Retinal pigment epithelial cell (primary cell): ENCODE measurements at regions not wholly inside any gene's neighbourhood (a gene's known extent, or its start where the extent isn't known, plus 50 kb on each side); places are given as distances from the start of the nearest gene placed in this dataset.
"Not testable (repeated sequence)": the region's sequence is repeated elsewhere in the genome, so short reads cannot be mapped to it uniquely, and the experiment has no call there.

Experiments
- DNase-seq: peaks from one replicate; pipeline ENCODE4 v3.0.0-alpha.2; 2010; ENCODE audit warnings: low read depth
- H3K4me3 ChIP-seq: 2 replicates; pipeline ENCODE4 v1.5.1; 2011; ENCODE audit warnings: mild to moderate bottlenecking, low read length, control low read depth, moderate library complexity
- TF ChIP-seq, protein P1 (sequence below): conservative IDR thresholded peaks from 2 replicates; pipeline ENCODE4 v1.5.1; 2011; ENCODE audit warnings: low read depth, low read length, control low read depth, inconsistent platforms

DNA sequence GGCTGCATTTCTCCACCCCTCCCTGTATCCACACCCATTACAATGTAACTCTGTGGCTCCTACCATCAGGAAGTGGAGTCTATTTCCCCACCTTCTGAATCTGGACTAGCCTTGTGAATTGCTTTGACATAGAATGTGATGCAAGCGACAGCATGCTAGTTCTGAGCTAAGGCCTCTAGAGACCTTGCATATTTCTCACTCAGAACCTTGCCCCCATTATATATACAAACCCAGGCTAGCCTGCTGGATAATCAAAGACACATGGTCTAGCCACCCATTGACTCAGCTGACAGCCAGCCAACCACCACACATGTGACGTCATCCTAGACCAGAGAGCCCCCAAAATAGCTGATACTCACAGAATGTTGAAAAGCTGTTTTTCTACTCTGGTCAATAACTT lies 77.9 kb downstream of the CCDC71L start:
- TF ChIP-seq, protein P1, sequence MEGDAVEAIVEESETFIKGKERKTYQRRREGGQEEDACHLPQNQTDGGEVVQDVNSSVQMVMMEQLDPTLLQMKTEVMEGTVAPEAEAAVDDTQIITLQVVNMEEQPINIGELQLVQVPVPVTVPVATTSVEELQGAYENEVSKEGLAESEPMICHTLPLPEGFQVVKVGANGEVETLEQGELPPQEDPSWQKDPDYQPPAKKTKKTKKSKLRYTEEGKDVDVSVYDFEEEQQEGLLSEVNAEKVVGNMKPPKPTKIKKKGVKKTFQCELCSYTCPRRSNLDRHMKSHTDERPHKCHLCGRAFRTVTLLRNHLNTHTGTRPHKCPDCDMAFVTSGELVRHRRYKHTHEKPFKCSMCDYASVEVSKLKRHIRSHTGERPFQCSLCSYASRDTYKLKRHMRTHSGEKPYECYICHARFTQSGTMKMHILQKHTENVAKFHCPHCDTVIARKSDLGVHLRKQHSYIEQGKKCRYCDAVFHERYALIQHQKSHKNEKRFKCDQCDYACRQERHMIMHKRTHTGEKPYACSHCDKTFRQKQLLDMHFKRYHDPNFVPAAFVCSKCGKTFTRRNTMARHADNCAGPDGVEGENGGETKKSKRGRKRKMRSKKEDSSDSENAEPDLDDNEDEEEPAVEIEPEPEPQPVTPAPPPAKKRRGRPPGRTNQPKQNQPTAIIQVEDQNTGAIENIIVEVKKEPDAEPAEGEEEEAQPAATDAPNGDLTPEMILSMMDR = no peak
- no peak for DNase-seq
- H3K4me3 ChIP-seq = no peak overlapping the region

GRCh38 chr7:106582365-106582764 lies 78.6 kb downstream of the CCDC71L start:
- TF ChIP-seq, protein P1 = no peak
- DNase-seq = no peak
- no peak overlapping the region for H3K4me3 ChIP-seq

GRCh38 chr7:106579086-106579485 lies 81.9 kb downstream of the CCDC71L start:
- not testable (repeated sequence) for H3K4me3 ChIP-seq, DNase-seq

GRCh38 chr7:106575138-106575823 lies 85.7 kb downstream of the CCDC71L start:
- DNase-seq = no peak
- TF ChIP-seq, protein P1 = no peak
- no peak overlapping the region for H3K4me3 ChIP-seq

GRCh38 chr7:106573738-106574137 lies 87.2 kb downstream of the CCDC71L start:
- no peak overlapping the region for H3K4me3 ChIP-seq
- TF ChIP-seq, protein P1 = no peak
- DNase-seq = no peak

DNA sequence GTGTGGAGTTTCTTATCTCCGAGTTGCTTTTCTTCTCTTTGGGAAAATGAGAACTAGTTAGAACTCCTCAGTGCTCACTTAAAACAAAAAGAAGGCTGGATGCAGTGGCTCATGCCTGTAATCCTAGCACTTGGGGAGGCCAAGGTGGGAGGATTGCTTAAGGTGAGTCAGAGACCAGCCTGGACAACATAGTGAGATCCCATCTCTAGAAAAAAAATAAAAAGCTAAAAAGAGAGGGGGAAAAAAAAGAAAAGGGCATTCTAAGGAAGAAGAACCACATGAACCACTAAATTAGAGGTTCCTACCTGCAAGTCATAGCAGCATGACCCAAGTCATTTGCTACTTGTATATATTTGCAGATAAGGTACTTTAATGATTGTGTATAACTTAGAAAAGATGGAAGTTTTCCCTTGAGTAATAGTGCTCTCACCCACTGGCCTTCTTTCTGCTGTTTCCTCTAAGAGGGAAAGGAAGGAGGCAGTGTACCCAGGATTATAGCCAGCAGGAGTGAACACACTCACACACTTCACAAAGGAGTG lies 87.8 kb downstream of the CCDC71L start:
- H3K4me3 ChIP-seq = no peak overlapping the region
- no peak for DNase-seq
- TF ChIP-seq, protein P1 = no peak

DNA sequence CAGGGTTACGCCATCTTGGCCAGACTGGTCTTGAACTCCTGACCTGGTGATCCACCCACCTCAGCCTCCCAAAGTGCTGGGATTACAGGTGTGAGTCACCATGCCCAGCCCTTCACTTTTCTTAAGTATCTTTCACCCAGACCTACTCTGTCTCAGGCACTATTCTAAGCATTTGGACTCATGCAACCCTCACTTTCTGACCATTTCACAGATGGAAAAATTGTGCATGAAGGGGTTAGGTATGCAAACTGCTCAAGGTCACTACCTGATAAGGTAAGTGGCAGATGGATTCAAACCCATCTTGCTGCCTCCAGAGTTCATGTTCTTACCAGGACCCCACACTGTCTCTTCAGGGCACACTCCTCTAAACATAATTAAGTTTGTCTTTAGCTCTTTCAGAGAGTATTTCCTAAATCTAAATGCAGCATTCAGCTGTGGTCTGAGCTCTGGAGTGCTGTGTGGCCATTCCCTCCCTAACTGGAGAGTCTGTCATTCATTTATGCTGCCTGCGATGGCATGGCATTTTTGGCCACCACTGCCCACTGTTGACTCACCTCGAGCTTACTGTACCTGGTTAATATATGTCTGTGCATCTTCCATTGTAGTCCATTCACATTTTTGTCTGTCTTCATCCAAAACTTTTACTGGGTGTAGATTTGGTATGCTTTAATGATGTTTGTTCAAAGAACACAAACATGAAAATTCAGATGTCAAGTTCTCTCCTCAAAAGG lies 88.4 kb downstream of the CCDC71L start:
- no peak for DNase-seq
- H3K4me3 ChIP-seq = no peak overlapping the region
- TF ChIP-seq, protein P1 = no peak
